Psoas muscle (tissue), 7 donors: ENCODE measurements at regions not wholly inside any gene's neighbourhood (a gene's known extent, or its start where the extent isn't known, plus 50 kb on each side); places are given as distances from the start of the nearest gene placed in this dataset.

Experiments used
- ATAC-seq, 4 donors: fragments of 200-7000 bp; cut with Tn5 transposase; one replicate each; pipeline ENCODE4 v1.9.1; 2020; ENCODE audit warnings: moderate library complexity in 3 of 4, mild to moderate bottlenecking in 2 of 4
- DNase-seq, 2 donors: peaks; one replicate each; pipeline ENCODE4 v3.0.0-alpha.2; 2020
- H3K27ac ChIP-seq: fragments of 200-600 bp; one replicate; pipeline ENCODE4 v1.8.0; 2022
- H3K27me3 ChIP-seq, 3 donors: fragments of 200-600 bp in 1 of 3; one replicate each; pipeline versions ENCODE4 v1.6.1 to v1.8.0; 2013 to 2022; ENCODE audit warnings: low read length in 2 of 3, mild to moderate bottlenecking in 2 of 3, moderate library complexity in 1 of 3; ENCODE audit not compliant: insufficient read depth in 3 of 3
- H3K36me3 ChIP-seq, 2 donors: fragments of 200-600 bp in 1 of 2; one replicate each; pipeline versions ENCODE4 v1.6.1 to v1.8.0; 2013 to 2022; ENCODE audit warnings: low read depth in 1 of 2, mild to moderate bottlenecking in 1 of 2, moderate library complexity in 1 of 2; ENCODE audit not compliant: insufficient read depth in 1 of 2
- H3K4me1 ChIP-seq: fragments of 200-600 bp; one replicate; pipeline ENCODE4 v1.8.0; 2022
- H3K4me3 ChIP-seq: fragments of 200-600 bp; one replicate; pipeline ENCODE4 v1.8.0; 2022; ENCODE audit warnings: mild to moderate bottlenecking
- H3K9me3 ChIP-seq: fragments of 200-600 bp; one replicate; pipeline ENCODE4 v1.8.0; 2022
- CTCF ChIP-seq: fragments of 200-600 bp; IDR thresholded peaks from one replicate; pipeline ENCODE4 v1.8.0; 2022; ENCODE audit warnings: antibody characterized with exemption
- WGBS, 3 donors: extraction: QIAGEN DNeasy Blood & Tissue Kit; methylation state at CpG; one replicate each; pipeline versions ENCODE4 v1.1.6 to v1.1.7; 2013; 5-methylcytosine and 5-hydroxymethylcytosine counted together
- intact Hi-C, 2 donors: fragments of 100-400 bp; cut with DNase I; formaldehyde crosslinking; loops; one replicate each; pipeline versions ENCODE4 v1.11.0 to v1.14.2; 2022
- donor health status: healthy with polysubstance abuse.
- donor health status: DM: no; HTN: no; CAD: no; lungs with moderate emphysema.
- donor health status: Bipolar disorder and iron deficiency.
- donor health status: healthy.
- donor health status: DM: yes; HTN: yes; CAD: no.
- donor health status: DM: no; HTN: no; CAD: no.
- donor health status: DM: yes; HTN: yes; CAD: no.

GRCh38 chr5:114634517-114634916 is 272.6 kb downstream of the KCNN2 start:
- H3K27ac ChIP-seq: no peak overlapping the region
- DNase-seq (no peak), ATAC-seq (no peak)
- 89 to 97% (median 90%) methylated on average over 2 of the region's 2 CpGs for WGBS, 3 donors
- intact Hi-C loops: no loop called here
- H3K36me3 ChIP-seq: no peaks in the 10 kb centered on the region
- H3K27me3 ChIP-seq: no peaks in the 10 kb centered on the region
- no peak for TF ChIP-seq CTCF
- H3K4me1 ChIP-seq: no peaks in the 10 kb centered on the region
- no peaks in the 10 kb centered on the region for H3K9me3 ChIP-seq
- H3K4me3 ChIP-seq: no peak overlapping the region

GRCh38 chr5:114612406-114612805 is 250.5 kb downstream of the KCNN2 start:
- WGBS, 3 donors: 39 to 40% (median 39%) methylated on average over 3 of the region's 3 CpGs
- H3K27me3 ChIP-seq: no peaks in the 10 kb centered on the region
- H3K4me3 ChIP-seq: no peak overlapping the region
- no peak for DNase-seq
- TF ChIP-seq CTCF: no peak
- H3K9me3 ChIP-seq: no peaks in the 10 kb centered on the region
- H3K36me3 ChIP-seq: no peaks in the 10 kb centered on the region
- ATAC-seq: no peak
- intact Hi-C loops: no loop called here
- no peak overlapping the region for H3K27ac ChIP-seq
- no peaks in the 10 kb centered on the region for H3K4me1 ChIP-seq

- Histone ChIP-seq H3K36me3 (no peaks in the 10 kb centered on the region), H3K4me3 (no peak overlapping the region), H3K27ac (no peak overlapping the region), H3K9me3 (no peaks in the 10 kb centered on the region), H3K27me3 (no peaks in the 10 kb centered on the region), H3K4me1 (no peaks in the 10 kb centered on the region)
- DNase-seq (no peak), ATAC-seq (no peak)
- TF ChIP-seq CTCF: no peak
- WGBS, 3 donors: 28 to 51% (median 45%) methylated on average over 2 of the region's 2 CpGs
- intact Hi-C loops: no loop called here
Measured at GRCh38 chr5:114581136-114581535, 219.3 kb downstream of the KCNN2 start.

GRCh38 chr5:114565871-114566270 is 204.0 kb downstream of the KCNN2 start:
- no peak for TF ChIP-seq CTCF
- H3K27ac ChIP-seq: no peak overlapping the region
- 74 to 80% (median 75%) methylated on average over 5 of the region's 5 CpGs for WGBS, 3 donors
- DNase-seq (no peak), ATAC-seq (no peak)
- H3K36me3 ChIP-seq: no peaks in the 10 kb centered on the region
- no peaks in the 10 kb centered on the region for H3K4me1 ChIP-seq
- peaks cover 21% of the 10 kb centered on the region for H3K9me3 ChIP-seq
- intact Hi-C loops: no loop called here
- H3K27me3 ChIP-seq: no peaks in the 10 kb centered on the region
- H3K4me3 ChIP-seq: no peak overlapping the region

GRCh38 chr5:114565139-114565538 is 203.3 kb downstream of the KCNN2 start:
- no peak for ATAC-seq
- Histone ChIP-seq H3K36me3 (no peaks in the 10 kb centered on the region), H3K4me3 (no peak overlapping the region), H3K9me3 (peaks cover 18% of the 10 kb centered on the region), H3K4me1 (no peaks in the 10 kb centered on the region), H3K27ac (no peak overlapping the region), H3K27me3 (no peaks in the 10 kb centered on the region)
- TF ChIP-seq CTCF: no peak
- intact Hi-C loops: no loop called here
- WGBS, 3 donors: 18 to 33% (median 27%) methylated on average over 2 of the region's 2 CpGs
- DNase-seq: no peak
